ENCODE measurements at regions not wholly inside any gene's neighbourhood (a gene's known extent, or its start where the extent isn't known, plus 50 kb on each side); places are given as distances from the start of the nearest gene placed in this dataset.

DNA sequence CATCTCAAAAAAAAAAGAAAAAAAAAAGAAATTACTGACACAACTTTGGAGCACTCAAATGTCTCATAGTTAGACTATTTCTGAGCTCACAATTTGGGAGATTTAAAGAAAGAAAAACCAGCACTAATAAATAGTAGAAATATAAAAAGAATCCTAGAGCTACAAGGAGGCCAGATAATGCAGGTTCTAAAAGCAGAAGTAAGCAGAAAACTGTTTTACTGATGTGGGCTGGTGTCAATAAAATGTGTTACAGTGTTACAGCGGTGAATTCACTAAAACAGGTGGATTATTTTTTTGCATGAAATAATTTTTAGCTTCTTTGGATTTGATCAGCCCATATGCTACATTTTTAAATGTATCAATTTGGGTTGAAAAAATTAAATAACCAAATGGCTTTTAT, 375.9 kb downstream of the GPM6A start:
- TF ChIP-seq CTCF (IDR thresholded peaks at IDR 0.05) (no peak), POLR2A (IDR thresholded peaks at IDR 0.05) (no peak)

All from testis (tissue), 2 donors.